IMR-90 (cell line): ENCODE measurements at regions not wholly inside any gene's neighbourhood (a gene's known extent, or its start where the extent isn't known, plus 50 kb on each side); places are given as distances from the start of the nearest gene placed in this dataset.

Source experiments
- ATAC-seq: fragments of 200-7000 bp; cut with Tn5 transposase; 2 replicates; pipeline ENCODE4 v1.9.1; 2020; ENCODE audit warnings: low read depth, mild to moderate bottlenecking, moderate library complexity
- BruUV-seq: library from RNA; stranded (reverse); fragments of 400-500 nt; replicated peaks from 2 replicates; lab custom pipeline; 2021; lab: Mats Ljungman, UMichigan
- CTCF ChIA-PET: fragments of 300-600 bp; formaldehyde crosslinking; extraction: SDS; loops from one replicate; lab custom pipeline; 2021; ENCODE audit warnings: antibody characterized with exemption; lab: Yijun Ruan, JAX
- POLR2A ChIA-PET: fragments of 300-600 bp; sonication (Branson Sonifier 250); formaldehyde crosslinking; loops from one replicate; lab custom pipeline; 2022; ENCODE audit warnings: antibody characterized with exemption; ENCODE audit not compliant: unreplicated experiment; lab: Charles Lee
- DNase-seq: peaks from one replicate; pipeline ENCODE4 v3.0.0; 2013
- H2AFZ ChIP-seq: replicated peaks from 2 replicates; pipeline ENCODE3; 2013; ENCODE audit warnings: low read length, mild to moderate bottlenecking; ENCODE audit not compliant: poor library complexity
- H2AK5ac ChIP-seq: 2 replicates; pipeline ENCODE4 v1.6.1; 2013; ENCODE audit warnings: low read depth, low read length, inconsistent platforms
- H2AK9ac ChIP-seq: replicated peaks from 2 replicates; pipeline ENCODE3; 2013; ENCODE audit warnings: mild to moderate bottlenecking, low read depth, low read length, moderate library complexity; ENCODE audit not compliant: poor library complexity
- H2BK120ac ChIP-seq: 2 replicates; pipeline ENCODE4 v1.6.1; 2013; ENCODE audit warnings: low read depth, low read length, inconsistent platforms
- H2BK15ac ChIP-seq: 3 replicates; pipeline ENCODE4 v1.6.1; 2013; ENCODE audit warnings: low read depth, low read length, inconsistent platforms
- H2BK20ac ChIP-seq: 2 replicates; pipeline ENCODE4 v1.6.1; 2013; ENCODE audit warnings: low read depth, mild to moderate bottlenecking, inconsistent platforms, low read length, moderate library complexity
- H2BK5ac ChIP-seq: 2 replicates; pipeline ENCODE4 v1.6.1; 2013; ENCODE audit warnings: mild to moderate bottlenecking, low read depth, low read length, inconsistent platforms; ENCODE audit not compliant: poor library complexity, severe bottlenecking
- H3K14ac ChIP-seq: replicated peaks from 2 replicates; pipeline ENCODE4 v1.6.1; 2013; ENCODE audit warnings: low read depth, low read length, inconsistent platforms
- H3K18ac ChIP-seq: 2 replicates; pipeline ENCODE4 v1.6.1; 2013; ENCODE audit warnings: low read depth, low read length, control low read depth
- H3K23ac ChIP-seq: 2 replicates; pipeline ENCODE4 v1.6.1; 2013; ENCODE audit warnings: low read depth, low read length, inconsistent platforms
- H3K27ac ChIP-seq: 2 replicates; pipeline ENCODE4 v1.5.1; 2013; ENCODE audit warnings: mild to moderate bottlenecking, control low read depth, low read length; ENCODE audit not compliant: insufficient read depth
- H3K27me3 ChIP-seq: 2 replicates; pipeline ENCODE4 v1.6.1; 2013; ENCODE audit warnings: low read length; ENCODE audit not compliant: control insufficient read depth, insufficient read depth
- H3K36me3 ChIP-seq: 2 replicates; pipeline ENCODE4 v1.6.1; 2013; ENCODE audit warnings: low read length, mixed read lengths; ENCODE audit not compliant: control insufficient read depth, insufficient read depth
- H3K4ac ChIP-seq: 2 replicates; pipeline ENCODE4 v1.6.1; 2013; ENCODE audit warnings: low read depth, low read length, inconsistent platforms
- H3K4me1 ChIP-seq: 2 replicates; pipeline ENCODE4 v1.6.1; 2013; ENCODE audit warnings: low read length, mixed read lengths; ENCODE audit not compliant: control insufficient read depth, insufficient read depth
- H3K4me2 ChIP-seq: 2 replicates; pipeline ENCODE4 v1.6.1; 2013; ENCODE audit warnings: low read depth, mild to moderate bottlenecking, control low read depth, low read length, moderate library complexity
- H3K4me3 ChIP-seq: 2 replicates; pipeline ENCODE4 v1.5.1; 2013; ENCODE audit warnings: low read depth, mild to moderate bottlenecking, control low read depth, low read length, moderate library complexity; ENCODE audit not compliant: insufficient read depth
- H3K56ac ChIP-seq: 2 replicates; pipeline ENCODE4 v1.6.1; 2013; ENCODE audit warnings: low read length, inconsistent platforms; ENCODE audit not compliant: insufficient read depth; ENCODE audit errors: extremely low read depth
- H3K79me1 ChIP-seq, 2 experiments: 2 replicates each; pipeline ENCODE4 v1.6.1; 2013; ENCODE audit warnings: low read length in 2 of 2, inconsistent platforms in 1 of 2, low read depth in 1 of 2
- H3K9ac ChIP-seq: 2 replicates; pipeline ENCODE4 v1.6.1; 2013; ENCODE audit warnings: low read depth, low read length, control low read depth
- H3K9me1 ChIP-seq: 2 replicates; pipeline ENCODE4 v1.6.1; 2013; ENCODE audit warnings: low read length, inconsistent platforms; ENCODE audit not compliant: insufficient read depth
- H3K9me3 ChIP-seq: 2 replicates; pipeline ENCODE4 v1.6.1; 2013; ENCODE audit warnings: low read length; ENCODE audit not compliant: control insufficient read depth, insufficient read depth
- H4K20me1 ChIP-seq: 2 replicates; pipeline ENCODE4 v1.6.1; 2013; ENCODE audit warnings: low read length, inconsistent platforms; ENCODE audit not compliant: insufficient read depth
- H4K5ac ChIP-seq: 2 replicates; pipeline ENCODE4 v1.6.1; 2013; ENCODE audit warnings: mild to moderate bottlenecking, low read depth, low read length, control low read depth
- H4K8ac ChIP-seq, 2 experiments: 2 replicates each; pipeline ENCODE4 v1.6.1; 2013; ENCODE audit warnings: low read depth in 2 of 2, low read length in 2 of 2, control low read depth in 1 of 2, inconsistent platforms in 1 of 2
- H4K91ac ChIP-seq: 2 replicates; pipeline ENCODE4 v1.6.1; 2013; ENCODE audit warnings: low read depth, low read length, inconsistent platforms; ENCODE audit not compliant: insufficient read depth
- CEBPB ChIP-seq: IDR thresholded peaks from 2 replicates; pipeline ENCODE4 v1.6.1; 2012; ENCODE audit warnings: low read depth, low read length, improper control_type of control experiment
- WGBS, 2 experiments: methylation state at CpG; one replicate each; pipeline versions ENCODE4 v1.1.5 to v1.1.7; 2013; ENCODE audit warnings: missing lambda C conversion rate in 2 of 2; ENCODE audit not compliant: insufficient read length in 1 of 2; ENCODE audit errors: extremely low coverage in 2 of 2; 5-methylcytosine and 5-hydroxymethylcytosine counted together
- dilution Hi-C: fragments of 300-500 bp; cut with HindIII; formaldehyde crosslinking; loops from one replicate; pipeline ENCODE4 v1.14.3; 2018; ENCODE audit warnings: low sequenced_read_pairs; ENCODE audit not compliant: unreplicated experiment
- in situ Hi-C: fragments of 300-500 bp; cut with MboI; formaldehyde crosslinking; loops from 3 replicates; pipeline ENCODE4 v1.14.3; 2019; ENCODE audit warnings: low sequenced_read_pairs, inconsistent platforms, mixed read lengths
- intact Hi-C: fragments of 100-400 bp; cut with micrococcal nuclease; formaldehyde crosslinking; loops from 2 replicates; pipeline ENCODE4 v1.10.0; 2022
- TF ChIP-seq, protein P1 (sequence below): conservative IDR thresholded peaks from 2 replicates; pipeline ENCODE4 v1.5.1; 2012; ENCODE audit warnings: mild to moderate bottlenecking, low read depth, low read length, improper control_type of control experiment

DNA sequence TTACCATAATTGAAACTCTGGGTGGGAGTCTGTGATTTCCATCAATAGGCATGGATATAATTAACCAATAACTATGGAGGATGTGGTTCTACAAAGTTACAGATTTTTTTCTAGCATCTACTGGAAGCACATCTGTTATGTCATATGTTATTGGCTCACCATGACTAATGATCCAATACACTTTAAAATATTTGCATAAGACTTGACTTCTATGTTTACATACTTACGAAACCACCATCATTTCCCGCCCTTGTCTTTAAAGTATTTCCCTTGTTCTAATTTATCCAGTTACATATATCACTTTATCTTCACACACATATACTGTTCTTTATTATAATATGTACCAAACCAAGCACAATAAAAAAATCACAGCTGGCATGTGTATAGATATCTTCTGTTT, 380.3 kb upstream of the CBLB start:
- peak; percentile 81 for DNase-seq
- no peak overlapping the region for H2AK9ac ChIP-seq

More for the DNA sequence above, 380.3 kb upstream of the CBLB start:
- H2AFZ ChIP-seq: no peak overlapping the region
- no peak overlapping the region for H3K4me2 ChIP-seq
- intact Hi-C loops (no loop called here), in situ Hi-C loops (no loop called here), dilution Hi-C loops (no loop called here)
- ChIA-PET POLR2A (no interaction called here), CTCF (no interaction called here)
- H4K91ac ChIP-seq: no peak overlapping the region
- no peak overlapping the region for H2AK5ac ChIP-seq
- no peaks in the 10 kb centered on the region for H3K4me1 ChIP-seq
- no peaks in the 10 kb centered on the region for H3K9me1 ChIP-seq
- no peak overlapping the region for H2BK15ac ChIP-seq
- no peak overlapping the region for H3K56ac ChIP-seq
- no peak overlapping the region for H3K4ac ChIP-seq
- no peak overlapping the region for H2BK120ac ChIP-seq
- no peak overlapping the region for H3K23ac ChIP-seq
- H3K27ac ChIP-seq: no peak overlapping the region
- H3K27me3 ChIP-seq: no peaks in the 10 kb centered on the region
- H4K8ac ChIP-seq: no peak overlapping the region
- no CpG with 5 or more reads among the region's 2 CpGs for WGBS, 2 experiments
- no peaks in the 10 kb centered on the region for H3K36me3 ChIP-seq
- H2BK5ac ChIP-seq: no peak overlapping the region
- H3K9ac ChIP-seq: no peak overlapping the region
- no TSS peak for BruUV-seq
- peaks cover 8% of the 10 kb centered on the region for H3K9me3 ChIP-seq
- no peak overlapping the region for H3K4me3 ChIP-seq
- TF ChIP-seq CEBPB: peak; percentile 54
- TF ChIP-seq, protein P1, sequence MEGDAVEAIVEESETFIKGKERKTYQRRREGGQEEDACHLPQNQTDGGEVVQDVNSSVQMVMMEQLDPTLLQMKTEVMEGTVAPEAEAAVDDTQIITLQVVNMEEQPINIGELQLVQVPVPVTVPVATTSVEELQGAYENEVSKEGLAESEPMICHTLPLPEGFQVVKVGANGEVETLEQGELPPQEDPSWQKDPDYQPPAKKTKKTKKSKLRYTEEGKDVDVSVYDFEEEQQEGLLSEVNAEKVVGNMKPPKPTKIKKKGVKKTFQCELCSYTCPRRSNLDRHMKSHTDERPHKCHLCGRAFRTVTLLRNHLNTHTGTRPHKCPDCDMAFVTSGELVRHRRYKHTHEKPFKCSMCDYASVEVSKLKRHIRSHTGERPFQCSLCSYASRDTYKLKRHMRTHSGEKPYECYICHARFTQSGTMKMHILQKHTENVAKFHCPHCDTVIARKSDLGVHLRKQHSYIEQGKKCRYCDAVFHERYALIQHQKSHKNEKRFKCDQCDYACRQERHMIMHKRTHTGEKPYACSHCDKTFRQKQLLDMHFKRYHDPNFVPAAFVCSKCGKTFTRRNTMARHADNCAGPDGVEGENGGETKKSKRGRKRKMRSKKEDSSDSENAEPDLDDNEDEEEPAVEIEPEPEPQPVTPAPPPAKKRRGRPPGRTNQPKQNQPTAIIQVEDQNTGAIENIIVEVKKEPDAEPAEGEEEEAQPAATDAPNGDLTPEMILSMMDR: no peak
- H4K20me1 ChIP-seq: no peaks in the 10 kb centered on the region
- no peaks in the 10 kb centered on the region for H3K79me1 ChIP-seq
- H3K14ac ChIP-seq: no peak overlapping the region
- H4K5ac ChIP-seq: no peak overlapping the region
- ATAC-seq: peak; percentile 40; the same call in 1 of the 2 replicates
- H2BK20ac ChIP-seq: no peak overlapping the region
- no peak overlapping the region for H3K18ac ChIP-seq
